Endodermal cell (in vitro differentiated cells): ENCODE measurements at regions not wholly inside any gene's neighbourhood (a gene's known extent, or its start where the extent isn't known, plus 50 kb on each side); places are given as distances from the start of the nearest gene placed in this dataset.

Experiments used
- DNase-seq: peaks from one replicate; pipeline ENCODE4 v3.0.0-alpha.2; 2017
- H3K27ac ChIP-seq: 2 replicates; pipeline ENCODE4 v1.5.1; 2013; ENCODE audit warnings: mild to moderate bottlenecking, low read depth, low read length, moderate library complexity
- H3K27me3 ChIP-seq: 2 replicates; pipeline ENCODE4 v1.6.1; 2013; ENCODE audit warnings: mild to moderate bottlenecking, low read length, moderate library complexity; ENCODE audit not compliant: insufficient read depth, control insufficient read depth, poor library complexity, severe bottlenecking
- H3K36me3 ChIP-seq: 2 replicates; pipeline ENCODE4 v1.7.0; 2013; ENCODE audit warnings: mild to moderate bottlenecking, low read length, moderate library complexity; ENCODE audit not compliant: control insufficient read depth, insufficient read depth
- H3K4me1 ChIP-seq: one replicate; pipeline ENCODE4 v1.7.0; 2013; ENCODE audit warnings: low read length; ENCODE audit not compliant: control insufficient read depth, insufficient read depth
- H3K4me3 ChIP-seq: 2 replicates; pipeline ENCODE4 v1.5.1; 2013; ENCODE audit warnings: mild to moderate bottlenecking, low read length, moderate library complexity
- H3K9ac ChIP-seq: 2 replicates; pipeline ENCODE4 v1.6.1; 2013; ENCODE audit warnings: mild to moderate bottlenecking, low read length, moderate library complexity; ENCODE audit not compliant: poor library complexity, severe bottlenecking; ENCODE audit errors: extremely low read depth
- H3K9me3 ChIP-seq: 2 replicates; pipeline ENCODE4 v1.6.1; 2013; ENCODE audit warnings: mild to moderate bottlenecking, low read length, moderate library complexity; ENCODE audit not compliant: control insufficient read depth
- H3K27ac Mint-ChIP-seq: 2 replicates; pipeline ENCODE4 v1.8.0; 2020; ENCODE audit warnings: mixed read lengths
- H3K27me3 Mint-ChIP-seq: 2 replicates; pipeline ENCODE4 v1.8.0; 2021; ENCODE audit warnings: mild to moderate bottlenecking, mixed read lengths; ENCODE audit not compliant: insufficient read depth
- H3K36me3 Mint-ChIP-seq: 2 replicates; pipeline ENCODE4 v1.8.0; 2020; ENCODE audit warnings: low read depth, mixed read lengths
- H3K4me1 Mint-ChIP-seq: 2 replicates; pipeline ENCODE4 v1.8.0; 2020; ENCODE audit warnings: mixed read lengths
- H3K4me3 Mint-ChIP-seq: 2 replicates; pipeline ENCODE4 v1.8.0; 2020; ENCODE audit warnings: mild to moderate bottlenecking, moderate library complexity, mixed read lengths
- H3K9me3 Mint-ChIP-seq: 2 replicates; pipeline ENCODE4 v1.8.0; 2020; ENCODE audit warnings: mild to moderate bottlenecking, mixed read lengths
- CTCF ChIP-seq: fragments of 200-600 bp; sonication (generic); conservative IDR thresholded peaks from 2 replicates; pipeline ENCODE4 v1.5.0; 2021; ENCODE audit warnings: antibody characterized with exemption, mild to moderate bottlenecking
- WGBS, 2 experiments: methylation state at CpG; one replicate each; pipeline versions ENCODE4 v1.1.5 to v1.1.7; 2013; ENCODE audit warnings: missing lambda C conversion rate in 2 of 2, mixed read lengths in 1 of 2; ENCODE audit not compliant: insufficient coverage in 1 of 2, insufficient read length in 1 of 2; 5-methylcytosine and 5-hydroxymethylcytosine counted together

- Histone ChIP-seq H3K4me1 (no peaks in the 10 kb centered on the region), H3K9me3 (peaks cover 47% of the 10 kb centered on the region), H3K27ac (no peak overlapping the region), H3K27me3 (no peaks in the 10 kb centered on the region), H3K4me3 (no peak overlapping the region), H3K9ac (no peak overlapping the region), H3K36me3 (no peaks in the 10 kb centered on the region)
- TF ChIP-seq CTCF, result no peak
- Mint-ChIP-seq H3K9me3 (peaks cover 6% of the 10 kb centered on the region), H3K4me1 (no peaks in the 10 kb centered on the region), H3K36me3 (no peaks in the 10 kb centered on the region), H3K4me3 (no peak overlapping the region), H3K27ac (no peak overlapping the region), H3K27me3 (peaks cover 9% of the 10 kb centered on the region)
- 86 to 95% methylated on average over 4 to 6 of the region's 6 CpGs for WGBS, 2 experiments
- DNase-seq, result no peak
Measured at GRCh38 chr18:72207280-72207679, 336.9 kb downstream of the CBLN2 start.

- Histone ChIP-seq H3K9me3 (peaks cover 45% of the 10 kb centered on the region), H3K9ac (no peak overlapping the region), H3K36me3 (no peaks in the 10 kb centered on the region), H3K4me1 (no peaks in the 10 kb centered on the region), H3K27me3 (no peaks in the 10 kb centered on the region), H3K27ac (no peak overlapping the region), H3K4me3 (no peak overlapping the region)
- no peaks in the 10 kb centered on the region for H3K4me1 Mint-ChIP-seq
- peaks cover 6% of the 10 kb centered on the region for H3K9me3 Mint-ChIP-seq
- DNase-seq, result no peak
- H3K27ac Mint-ChIP-seq, result no peak overlapping the region
- H3K4me3 Mint-ChIP-seq, result no peak overlapping the region
- WGBS, 2 experiments, result 82% methylated on average over 1 of the region's 1 CpG; no CpG with 5 or more reads in 1 of the 2 experiments
- peaks cover 7% of the 10 kb centered on the region for H3K27me3 Mint-ChIP-seq
- H3K36me3 Mint-ChIP-seq, result no peaks in the 10 kb centered on the region
- TF ChIP-seq CTCF, result no peak
Measured at GRCh38 chr18:72206814-72207213, 337.3 kb downstream of the CBLN2 start.

- no peaks in the 10 kb centered on the region for H3K36me3 Mint-ChIP-seq
- H3K9ac ChIP-seq, result no peak overlapping the region
- no peak for TF ChIP-seq CTCF
- no peaks in the 10 kb centered on the region for H3K4me1 ChIP-seq
- H3K27me3 Mint-ChIP-seq, result no peaks in the 10 kb centered on the region
- no peak for DNase-seq
- H3K9me3 Mint-ChIP-seq, result no peaks in the 10 kb centered on the region
- H3K27me3 ChIP-seq, result no peaks in the 10 kb centered on the region
- no peaks in the 10 kb centered on the region for H3K36me3 ChIP-seq
- H3K4me3 Mint-ChIP-seq, result no peak overlapping the region
- H3K27ac ChIP-seq, result no peak overlapping the region
- no peak overlapping the region for H3K4me3 ChIP-seq
- no peak overlapping the region for H3K27ac Mint-ChIP-seq
- H3K9me3 ChIP-seq, result peaks cover 47% of the 10 kb centered on the region
- H3K4me1 Mint-ChIP-seq, result no peaks in the 10 kb centered on the region
Measured at GRCh38 chr18:72201032-72201431, 343.1 kb downstream of the CBLN2 start.
